GM18498 (cell line): ENCODE measurements at regions not wholly inside any gene's neighbourhood (a gene's known extent, or its start where the extent isn't known, plus 50 kb on each side); places are given as distances from the start of the nearest gene placed in this dataset.
"Not testable (repeated sequence)": the region's sequence is repeated elsewhere in the genome, so short reads cannot be mapped to it uniquely, and the experiment has no call there.

ENCODE experiments used
- ATAC-seq: cut with Tn5 transposase; IDR thresholded peaks from one replicate; pipeline ENCODE4 v1.9.1; 2021; ENCODE audit warnings: mild to moderate bottlenecking, moderate library complexity; ENCODE audit not compliant: unreplicated experiment

- ATAC-seq, result no peak
Observed at GRCh38 chr14:61171727-61172126, 109.4 kb downstream of the TMEM30B start.

- no peak for ATAC-seq
Observed at GRCh38 chr14:61168141-61168540, 113.0 kb downstream of the TMEM30B start.

GRCh38 chr14:61167642-61168041 lies 113.5 kb downstream of the TMEM30B start:
- ATAC-seq, result no peak

GRCh38 chr14:61160798-61161197 lies 120.3 kb downstream of the TMEM30B start:
- no peak for ATAC-seq

- no peak for ATAC-seq
Observed at GRCh38 chr14:61154641-61155040, 126.5 kb downstream of the TMEM30B start.

- ATAC-seq, result no peak
Observed at GRCh38 chr14:61153914-61154545, 127.1 kb downstream of the TMEM30B start.

GRCh38 chr14:61153431-61153830 lies 127.7 kb downstream of the TMEM30B start:
- no peak for ATAC-seq

GRCh38 chr14:61152851-61153364 lies 128.2 kb downstream of the TMEM30B start:
- ATAC-seq, result no peak

GRCh38 chr14:61151251-61151650 lies 129.9 kb downstream of the TMEM30B start:
- ATAC-seq, result no peak

GRCh38 chr14:61150851-61151250 lies 130.3 kb downstream of the TMEM30B start:
- no peak for ATAC-seq

- no peak for ATAC-seq
Observed at GRCh38 chr14:61149896-61150295, 131.2 kb downstream of the TMEM30B start.

GRCh38 chr14:61148742-61149350 lies 132.3 kb downstream of the TMEM30B start:
- no peak for ATAC-seq

- no peak for ATAC-seq
Observed at GRCh38 chr14:61147831-61148549, 133.1 kb downstream of the TMEM30B start.

GRCh38 chr14:61147381-61147821 lies 133.7 kb downstream of the TMEM30B start:
- no peak for ATAC-seq

- ATAC-seq, result no peak
Observed at GRCh38 chr14:61146899-61147298, 134.2 kb downstream of the TMEM30B start.

- no peak for ATAC-seq
Observed at GRCh38 chr14:61145903-61146481, 135.1 kb downstream of the TMEM30B start.

GRCh38 chr14:61145034-61145902 lies 135.9 kb downstream of the TMEM30B start:
- no peak for ATAC-seq

- ATAC-seq, result not testable (repeated sequence)
Observed at GRCh38 chr14:61144117-61145033, 136.8 kb downstream of the TMEM30B start.

- no peak for ATAC-seq
Observed at GRCh38 chr14:61140872-61141271, 140.3 kb downstream of the TMEM30B start.
